ENCODE measurements at regions not wholly inside any gene's neighbourhood (a gene's known extent, or its start where the extent isn't known, plus 50 kb on each side); places are given as distances from the start of the nearest gene placed in this dataset.

DNA sequence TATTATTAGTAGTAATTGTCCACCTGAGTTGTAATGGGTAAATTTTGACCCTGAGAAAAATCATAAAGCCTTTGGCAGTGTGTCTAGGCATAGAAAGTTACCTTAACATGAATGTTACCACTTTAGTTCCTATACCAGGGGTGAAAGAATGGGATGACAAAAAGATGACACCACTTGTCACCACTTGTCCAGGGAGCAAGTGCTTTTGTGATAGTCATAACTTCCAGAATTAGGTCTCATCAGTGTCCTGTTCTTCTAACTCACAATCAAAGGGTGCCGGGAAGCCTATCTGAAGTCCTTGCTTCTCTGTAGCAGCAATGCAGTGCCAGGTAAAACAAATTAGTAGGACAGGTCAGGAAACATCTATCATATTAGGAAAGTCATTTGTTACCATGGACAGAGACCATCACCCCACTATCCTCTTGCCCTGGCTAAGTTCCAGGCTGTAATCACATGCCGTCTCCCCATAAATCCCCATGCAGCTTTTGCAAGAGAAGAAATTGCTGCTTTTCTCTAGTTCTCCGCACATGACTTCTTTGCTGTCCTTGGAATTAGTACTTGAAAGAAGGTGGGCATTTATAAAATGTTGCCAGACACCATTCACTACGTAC is 156.5 kb upstream of the SGCD start:
- TF ChIP-seq, protein P1, sequence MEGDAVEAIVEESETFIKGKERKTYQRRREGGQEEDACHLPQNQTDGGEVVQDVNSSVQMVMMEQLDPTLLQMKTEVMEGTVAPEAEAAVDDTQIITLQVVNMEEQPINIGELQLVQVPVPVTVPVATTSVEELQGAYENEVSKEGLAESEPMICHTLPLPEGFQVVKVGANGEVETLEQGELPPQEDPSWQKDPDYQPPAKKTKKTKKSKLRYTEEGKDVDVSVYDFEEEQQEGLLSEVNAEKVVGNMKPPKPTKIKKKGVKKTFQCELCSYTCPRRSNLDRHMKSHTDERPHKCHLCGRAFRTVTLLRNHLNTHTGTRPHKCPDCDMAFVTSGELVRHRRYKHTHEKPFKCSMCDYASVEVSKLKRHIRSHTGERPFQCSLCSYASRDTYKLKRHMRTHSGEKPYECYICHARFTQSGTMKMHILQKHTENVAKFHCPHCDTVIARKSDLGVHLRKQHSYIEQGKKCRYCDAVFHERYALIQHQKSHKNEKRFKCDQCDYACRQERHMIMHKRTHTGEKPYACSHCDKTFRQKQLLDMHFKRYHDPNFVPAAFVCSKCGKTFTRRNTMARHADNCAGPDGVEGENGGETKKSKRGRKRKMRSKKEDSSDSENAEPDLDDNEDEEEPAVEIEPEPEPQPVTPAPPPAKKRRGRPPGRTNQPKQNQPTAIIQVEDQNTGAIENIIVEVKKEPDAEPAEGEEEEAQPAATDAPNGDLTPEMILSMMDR (IDR thresholded peaks at IDR 0.05): no peak
- no peak for TF ChIP-seq NFYB (CRISPR knock-in tag; conservative IDR thresholded peaks at IDR 0.05; ENCODE audit: low read depth)
- TF ChIP-seq, protein P2, sequence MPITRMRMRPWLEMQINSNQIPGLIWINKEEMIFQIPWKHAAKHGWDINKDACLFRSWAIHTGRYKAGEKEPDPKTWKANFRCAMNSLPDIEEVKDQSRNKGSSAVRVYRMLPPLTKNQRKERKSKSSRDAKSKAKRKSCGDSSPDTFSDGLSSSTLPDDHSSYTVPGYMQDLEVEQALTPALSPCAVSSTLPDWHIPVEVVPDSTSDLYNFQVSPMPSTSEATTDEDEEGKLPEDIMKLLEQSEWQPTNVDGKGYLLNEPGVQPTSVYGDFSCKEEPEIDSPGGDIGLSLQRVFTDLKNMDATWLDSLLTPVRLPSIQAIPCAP (CRISPR knock-in tag; IDR thresholded peaks at IDR 0.05): no peak
- no peak for TF ChIP-seq ZNF121 (CRISPR knock-in tag; IDR thresholded peaks at IDR 0.05)
- no peak for TF ChIP-seq MYBL2 (CRISPR knock-in tag; IDR thresholded peaks at IDR 0.05)
